ENCODE measurements at regions not wholly inside any gene's neighbourhood (a gene's known extent, or its start where the extent isn't known, plus 50 kb on each side); places are given as distances from the start of the nearest gene placed in this dataset.
"Not testable (repeated sequence)": the region's sequence is repeated elsewhere in the genome, so short reads cannot be mapped to it uniquely, and the experiment has no call there.

DNA sequence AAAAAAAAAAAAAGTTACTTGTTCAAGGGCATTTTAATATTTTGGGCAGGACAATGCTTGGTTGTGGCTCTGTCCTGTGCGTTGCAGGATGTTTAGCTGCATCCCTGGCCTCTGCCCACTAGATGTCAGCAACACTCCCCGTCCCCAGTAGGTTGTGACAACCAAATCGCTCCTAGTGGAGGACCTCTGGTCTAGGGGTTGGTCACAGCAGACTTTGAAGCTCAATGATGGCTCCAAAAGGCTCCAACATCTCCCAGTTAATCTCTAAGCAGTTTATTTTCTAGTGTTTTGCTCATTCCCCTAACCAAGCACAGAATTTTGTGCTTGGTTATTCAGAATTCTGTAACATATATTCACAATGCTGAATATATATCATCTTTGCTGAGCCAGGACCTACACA, 67.0 kb downstream of the CHRNA1 start:
- peak; percentile 42 for DNase-seq (ENCODE audit: low read depth)

GRCh38 chr2:174694920-174695319, 69.4 kb downstream of the CHRNA1 start:
- no peak for DNase-seq (ENCODE audit: low read depth)

GRCh38 chr2:174694196-174694878, 69.9 kb downstream of the CHRNA1 start:
- DNase-seq (ENCODE audit: low read depth): no peak

- DNase-seq (ENCODE audit: low read depth): no peak
Observed at GRCh38 chr2:174693344-174693743, 70.9 kb downstream of the CHRNA1 start.

DNA sequence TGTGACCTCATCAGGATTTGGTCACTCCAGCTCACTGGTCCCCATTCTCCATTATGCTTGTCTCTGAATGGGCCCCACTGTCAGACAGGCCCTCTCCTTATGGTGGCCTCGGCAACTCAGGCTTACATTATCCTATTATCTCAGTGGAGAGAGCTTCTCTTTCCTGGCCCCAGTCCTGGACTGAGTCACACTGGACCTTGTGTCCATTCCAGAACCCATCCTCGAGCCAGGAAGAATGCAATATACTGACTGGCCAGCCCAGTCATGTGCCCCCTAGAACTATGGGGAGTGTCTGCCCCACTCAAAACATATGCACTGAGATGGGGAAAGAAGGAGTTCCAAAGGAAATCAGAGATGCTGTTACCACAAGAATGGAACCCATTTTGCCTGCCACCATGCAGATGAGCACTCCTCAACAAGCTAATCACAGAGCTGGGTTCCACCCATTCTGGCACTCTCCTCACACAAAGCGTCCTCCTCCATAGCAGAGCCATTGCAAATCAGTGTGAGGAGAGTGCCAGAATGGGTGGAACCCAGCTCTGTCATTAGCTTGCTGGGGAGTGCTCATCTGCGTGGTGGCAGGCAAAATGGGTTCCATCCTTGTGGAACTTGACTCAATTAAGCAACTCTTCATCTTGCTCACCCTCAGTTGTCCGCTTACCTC, 71.9 kb downstream of the CHRNA1 start:
- no peak for DNase-seq (ENCODE audit: low read depth)

DNA sequence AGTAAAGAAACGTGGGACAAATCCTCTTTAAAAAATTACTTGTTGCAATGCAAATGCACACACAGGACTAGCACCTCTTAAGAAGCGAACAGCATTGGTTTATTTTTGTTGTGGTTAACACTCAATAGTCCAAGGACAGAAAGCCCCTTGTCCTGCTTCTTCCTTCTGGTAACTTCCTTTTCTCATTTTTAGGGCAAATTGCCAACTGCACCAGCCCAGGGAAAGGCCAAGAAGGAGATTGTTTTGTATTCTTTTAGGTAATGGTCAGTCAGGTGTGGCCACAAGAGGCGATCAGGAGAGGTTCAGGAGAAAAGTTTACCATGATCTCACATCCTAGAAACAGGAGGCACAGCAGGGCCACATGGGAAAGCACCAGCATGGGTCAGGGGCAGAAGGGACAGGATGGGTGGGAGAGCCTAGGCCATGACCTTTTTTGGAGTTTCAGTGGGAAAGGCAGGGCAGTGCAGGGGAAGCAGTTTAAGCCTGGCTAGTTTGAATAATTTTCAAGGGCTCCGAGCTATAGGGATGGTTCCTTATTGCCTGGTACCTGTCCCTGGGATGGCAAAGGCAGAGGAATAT, 73.0 kb downstream of the CHRNA1 start:
- no peak for DNase-seq (ENCODE audit: low read depth)

DNA sequence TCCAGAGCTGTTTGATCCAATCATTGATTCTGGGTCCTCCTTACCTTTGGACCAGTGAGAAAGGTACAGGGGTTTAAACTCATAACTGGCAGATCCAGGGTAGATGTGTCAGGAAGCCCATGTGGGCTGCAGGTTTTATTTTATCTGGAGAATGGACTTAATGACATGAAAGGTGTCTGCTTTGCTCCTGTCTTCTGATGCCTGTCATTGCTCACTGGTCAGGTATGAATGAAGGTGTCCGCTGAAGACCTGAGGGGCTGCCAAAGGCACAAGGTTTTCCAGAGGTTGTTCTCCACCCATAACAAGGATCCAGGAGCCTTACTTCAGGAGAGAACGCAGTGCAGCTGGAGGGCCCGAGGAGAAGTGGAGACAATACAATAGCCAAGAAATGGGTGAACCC, 74.2 kb downstream of the CHRNA1 start:
- no peak for DNase-seq (ENCODE audit: low read depth)

- DNase-seq (ENCODE audit: low read depth): no peak
Observed at GRCh38 chr2:174688079-174688478, 76.2 kb downstream of the CHRNA1 start.

GRCh38 chr2:174686430-174686829, 77.8 kb downstream of the CHRNA1 start:
- DNase-seq (ENCODE audit: low read depth): no peak

- DNase-seq (ENCODE audit: low read depth): no peak
Observed at GRCh38 chr2:174683392-174683759, 80.9 kb downstream of the CHRNA1 start.

DNA sequence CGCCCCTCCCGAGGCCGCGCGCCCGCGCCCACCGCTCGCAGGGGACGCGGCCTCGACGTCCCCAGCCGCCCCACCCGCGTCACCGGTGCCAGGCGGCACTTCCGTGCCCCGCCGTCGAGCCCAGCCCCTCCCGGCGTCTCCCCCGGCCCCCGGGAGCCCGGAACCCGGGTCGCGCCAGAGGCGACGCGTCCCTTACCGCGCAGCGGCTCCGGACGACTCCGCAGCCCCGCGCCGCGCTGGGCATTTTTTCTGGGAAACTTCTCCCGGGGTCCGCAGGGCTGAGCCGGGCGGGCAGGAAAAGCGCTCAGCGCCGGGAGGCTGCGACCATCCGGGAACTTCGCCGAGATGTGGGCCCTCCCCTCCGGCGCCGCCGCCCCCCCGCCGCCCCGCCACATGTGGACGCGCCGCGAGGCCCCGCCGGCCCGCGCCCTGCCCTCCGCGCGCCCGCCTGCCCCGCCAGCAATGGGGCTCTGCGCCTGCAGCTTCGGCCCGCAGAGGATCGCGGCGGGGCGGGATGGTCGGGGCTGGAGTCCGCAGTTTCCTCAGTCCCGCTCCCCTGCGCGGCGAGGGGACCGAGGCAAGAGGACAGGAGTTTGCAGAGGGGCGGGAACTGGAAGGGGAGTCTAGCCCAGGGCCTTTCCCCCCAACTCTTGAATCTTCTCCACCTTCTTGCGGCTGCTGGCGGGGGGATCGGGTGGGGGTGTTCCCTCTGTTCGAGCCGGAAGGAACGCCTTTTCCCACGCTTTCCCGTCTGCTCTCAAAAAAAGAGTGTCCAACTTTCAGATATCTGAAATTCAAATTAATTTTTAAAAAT, 81.5 kb downstream of the CHRNA1 start:
- DNase-seq (ENCODE audit: low read depth): peak; percentile 37

DNA sequence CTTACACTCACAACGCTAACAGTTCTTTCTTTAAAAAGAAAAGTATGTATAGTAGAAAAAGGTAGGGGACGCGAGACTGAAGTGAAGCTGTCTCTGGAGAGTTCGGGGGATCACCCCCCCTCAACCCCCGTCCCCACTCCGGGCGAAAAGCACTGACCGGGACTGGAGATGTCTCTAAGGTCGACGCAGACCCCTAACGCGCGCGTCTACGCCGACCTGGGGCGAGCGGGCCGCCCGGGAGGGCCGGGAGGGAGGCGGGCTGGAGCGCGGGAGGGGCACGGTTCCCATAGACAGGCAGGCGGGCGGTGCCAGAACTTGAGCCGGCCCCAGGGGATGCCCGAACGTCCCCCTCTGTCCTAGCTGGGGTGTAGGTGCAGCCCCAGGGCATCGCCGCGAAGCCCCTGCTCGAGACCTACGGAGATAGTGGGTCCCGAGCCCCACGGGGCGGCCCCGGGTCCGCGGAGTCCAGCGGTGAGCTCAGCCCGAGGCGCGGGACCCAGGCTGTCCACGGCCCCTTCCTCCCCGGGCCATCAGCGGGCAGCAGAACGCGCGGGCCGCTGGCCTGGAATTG, 82.2 kb downstream of the CHRNA1 start:
- peak; percentile 20 for DNase-seq (ENCODE audit: low read depth)

DNA sequence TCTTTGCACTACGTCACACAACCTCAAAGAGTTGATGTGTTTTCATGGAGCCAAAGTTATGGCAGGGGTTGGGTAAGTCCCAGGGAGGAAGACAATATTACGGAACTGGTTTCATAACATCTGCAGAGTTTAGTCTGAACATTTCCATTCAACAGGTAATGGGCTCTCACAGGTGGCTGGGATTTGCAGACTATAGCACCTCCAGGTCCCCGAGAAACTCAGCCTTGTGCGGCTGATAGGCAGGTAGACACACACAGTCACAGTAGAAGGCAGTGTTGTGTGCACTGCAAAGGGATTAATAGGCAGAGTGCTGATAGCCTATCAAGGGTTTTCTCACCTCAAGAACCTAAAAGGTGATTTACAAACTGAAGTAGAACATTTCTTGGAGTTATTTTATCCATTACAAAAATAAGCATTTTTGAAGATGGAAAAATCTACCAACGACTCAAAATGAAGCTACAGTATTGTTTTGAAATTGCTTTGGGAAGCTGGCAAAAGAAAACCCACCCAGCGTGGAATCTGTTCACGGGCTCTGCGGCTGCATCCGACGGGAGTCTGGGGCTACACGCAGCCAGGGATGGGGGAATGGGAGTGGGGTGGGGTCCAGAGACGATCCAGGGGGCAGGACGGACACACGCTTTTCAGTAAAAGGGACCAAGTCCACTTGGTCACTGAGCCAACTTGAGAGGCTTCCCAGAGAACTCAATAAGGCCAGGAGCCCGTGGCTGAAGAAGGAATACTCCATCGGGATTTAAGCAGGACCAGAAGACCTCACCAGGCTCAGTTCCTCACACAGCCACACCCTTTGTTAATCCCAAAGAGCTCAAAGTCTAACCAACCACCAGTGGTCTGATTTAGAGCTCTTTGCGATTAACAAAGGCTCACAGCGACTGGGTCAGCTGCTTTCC, 82.9 kb downstream of the CHRNA1 start:
- no peak for DNase-seq (ENCODE audit: low read depth)

DNA sequence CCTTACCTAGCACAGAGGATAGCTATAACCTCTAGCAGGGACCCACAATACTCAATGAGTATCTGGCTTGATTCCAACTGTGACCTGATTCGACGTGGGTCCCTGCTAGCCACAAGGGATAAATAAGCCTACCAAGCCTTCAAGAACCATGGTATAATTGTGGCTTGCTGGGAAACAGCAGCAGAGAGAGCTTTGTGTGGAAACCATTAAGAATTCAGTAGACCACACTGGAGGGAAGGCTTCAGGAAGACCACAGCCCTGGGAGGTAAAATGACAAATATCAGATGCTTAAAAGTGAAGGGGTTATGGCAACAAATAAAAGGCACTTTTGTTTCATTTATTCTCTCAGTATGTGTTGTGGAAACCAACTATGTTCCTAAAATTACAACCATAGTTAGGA, 82.6 kb upstream of the WIPF1 start:
- no peak for DNase-seq (ENCODE audit: low read depth)

DNA sequence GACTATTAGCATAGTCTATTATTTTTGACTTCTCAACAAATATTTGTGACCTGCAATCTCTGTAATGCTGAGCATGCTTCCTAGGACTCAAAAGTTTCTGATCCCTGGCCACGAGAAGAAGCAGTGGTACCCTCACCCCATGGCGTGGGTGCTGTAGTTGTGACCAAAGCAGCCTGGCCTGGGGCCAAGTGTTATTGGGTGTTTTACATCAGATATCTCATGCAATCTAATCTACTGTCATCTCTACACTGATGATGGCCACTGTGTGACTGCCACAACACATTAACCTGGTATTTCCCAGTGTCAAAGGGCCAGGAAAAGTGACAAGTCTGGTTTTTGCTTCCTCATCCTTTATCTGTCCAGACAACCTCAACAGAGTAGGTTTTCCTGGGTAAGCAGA, 80.8 kb upstream of the WIPF1 start:
- DNase-seq (ENCODE audit: low read depth): no peak

DNA sequence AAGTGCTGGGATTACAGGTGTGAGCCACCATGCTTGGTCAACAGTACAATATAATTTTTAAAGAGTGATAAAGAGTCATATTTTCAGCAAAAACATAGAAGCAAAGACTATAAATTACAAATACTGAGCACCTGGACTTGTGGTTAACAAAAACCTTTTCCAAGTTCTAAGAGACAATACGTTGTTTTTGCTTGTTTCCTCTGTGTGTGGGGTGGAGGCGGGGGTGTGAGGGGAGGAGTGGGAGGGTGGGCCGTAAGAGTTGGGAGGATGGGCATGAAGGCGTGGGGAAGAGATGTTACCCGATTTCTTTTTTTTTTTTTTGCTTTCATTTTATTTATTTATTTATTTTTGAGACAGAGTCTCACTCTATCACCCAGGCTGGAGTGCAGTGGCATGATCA, 78.0 kb upstream of the WIPF1 start:
- no peak for DNase-seq (ENCODE audit: low read depth)

GRCh38 chr2:174673876-174674275, 76.3 kb upstream of the WIPF1 start:
- DNase-seq (ENCODE audit: low read depth): no peak

DNA sequence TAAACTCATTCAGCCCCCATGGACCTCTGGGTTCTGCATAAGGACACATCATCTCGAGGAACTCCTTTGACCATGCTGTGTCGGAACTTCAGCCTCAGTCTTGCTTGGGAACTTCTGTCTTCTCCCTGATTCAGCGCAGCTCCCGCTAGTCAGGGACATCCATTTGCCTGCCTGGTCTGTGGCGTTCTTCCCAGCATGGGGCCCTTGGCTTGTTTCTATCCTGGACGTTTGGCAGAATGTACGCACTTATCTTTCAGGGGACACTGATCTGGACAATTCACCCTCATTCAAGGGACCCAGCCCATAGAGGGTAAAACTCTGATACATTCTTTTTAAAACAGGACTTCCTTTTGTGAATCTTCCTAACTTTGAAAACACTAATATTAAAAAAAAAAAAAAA, 75.8 kb upstream of the WIPF1 start:
- no peak for DNase-seq (ENCODE audit: low read depth)

GRCh38 chr2:174671532-174671931, 73.9 kb upstream of the WIPF1 start:
- not testable (repeated sequence) for DNase-seq (ENCODE audit: low read depth)

DNA sequence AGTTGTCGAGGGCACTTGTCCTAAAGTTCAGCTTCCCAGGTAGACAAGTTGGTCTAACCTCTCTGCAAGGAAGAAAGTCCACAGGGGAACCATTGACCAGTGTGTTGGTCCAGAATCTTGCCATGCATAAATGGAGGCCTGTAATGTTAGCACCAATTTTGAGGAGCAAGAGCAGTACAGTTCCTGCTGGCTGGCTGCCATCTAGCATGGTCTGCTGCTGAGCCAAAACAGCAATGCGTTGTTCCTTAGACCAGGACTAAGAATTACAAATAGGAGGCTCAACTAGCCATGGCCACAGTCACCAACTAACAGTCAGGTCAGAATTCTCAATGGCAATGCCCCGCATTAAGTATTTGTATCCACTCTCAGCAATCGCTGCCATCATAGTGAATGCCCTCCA, 72.8 kb upstream of the WIPF1 start:
- DNase-seq (ENCODE audit: low read depth): no peak

DNA sequence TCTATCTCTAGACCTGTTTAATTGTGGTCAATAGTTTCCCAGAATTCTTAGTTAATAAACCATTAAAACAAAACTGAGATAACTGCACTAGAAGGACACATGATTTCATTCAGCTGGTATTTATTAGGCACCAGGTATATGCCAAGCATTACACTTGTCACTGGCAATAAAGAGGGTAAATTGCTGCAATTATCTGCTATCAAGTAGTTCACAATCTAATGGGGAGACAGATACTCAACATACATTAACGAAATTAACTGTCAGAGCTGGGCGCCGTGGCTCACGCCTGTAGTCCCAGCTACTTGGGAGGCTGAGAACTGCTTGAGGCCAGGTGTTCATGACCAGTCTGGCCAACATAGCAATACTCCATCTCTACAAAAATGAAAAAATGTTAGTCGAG, 71.7 kb upstream of the WIPF1 start:
- no peak for DNase-seq (ENCODE audit: low read depth)

Data from activated T-cell treated with anti-CD3 and anti-CD28 coated beads for 24 hours (primary cell).